ENCODE measurements at regions not wholly inside any gene's neighbourhood (a gene's known extent, or its start where the extent isn't known, plus 50 kb on each side); places are given as distances from the start of the nearest gene placed in this dataset.

DNA sequence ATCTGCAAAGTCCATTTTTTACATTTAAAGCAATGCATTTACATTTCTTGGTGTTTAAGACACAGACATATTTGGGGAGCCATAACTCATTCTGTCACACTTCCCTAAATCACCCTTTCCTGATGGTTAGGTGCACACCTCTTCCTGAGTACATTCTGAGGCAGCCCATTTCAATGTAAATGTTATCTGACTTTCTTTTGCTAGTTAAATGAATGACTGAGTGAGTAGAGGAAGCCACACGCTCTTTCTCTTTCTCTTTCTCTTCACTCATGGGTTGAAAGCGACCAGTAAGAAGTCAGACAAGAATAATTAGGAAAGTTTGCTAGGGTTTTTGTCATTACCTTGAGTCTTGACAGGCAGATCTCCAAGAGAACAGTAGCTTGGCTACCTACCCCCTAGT, 143.1 kb downstream of the S1PR1 start:
- TF ChIP-seq POLR2A (IDR thresholded peaks at IDR 0.05), result no peak
- TF ChIP-seq, protein P1, sequence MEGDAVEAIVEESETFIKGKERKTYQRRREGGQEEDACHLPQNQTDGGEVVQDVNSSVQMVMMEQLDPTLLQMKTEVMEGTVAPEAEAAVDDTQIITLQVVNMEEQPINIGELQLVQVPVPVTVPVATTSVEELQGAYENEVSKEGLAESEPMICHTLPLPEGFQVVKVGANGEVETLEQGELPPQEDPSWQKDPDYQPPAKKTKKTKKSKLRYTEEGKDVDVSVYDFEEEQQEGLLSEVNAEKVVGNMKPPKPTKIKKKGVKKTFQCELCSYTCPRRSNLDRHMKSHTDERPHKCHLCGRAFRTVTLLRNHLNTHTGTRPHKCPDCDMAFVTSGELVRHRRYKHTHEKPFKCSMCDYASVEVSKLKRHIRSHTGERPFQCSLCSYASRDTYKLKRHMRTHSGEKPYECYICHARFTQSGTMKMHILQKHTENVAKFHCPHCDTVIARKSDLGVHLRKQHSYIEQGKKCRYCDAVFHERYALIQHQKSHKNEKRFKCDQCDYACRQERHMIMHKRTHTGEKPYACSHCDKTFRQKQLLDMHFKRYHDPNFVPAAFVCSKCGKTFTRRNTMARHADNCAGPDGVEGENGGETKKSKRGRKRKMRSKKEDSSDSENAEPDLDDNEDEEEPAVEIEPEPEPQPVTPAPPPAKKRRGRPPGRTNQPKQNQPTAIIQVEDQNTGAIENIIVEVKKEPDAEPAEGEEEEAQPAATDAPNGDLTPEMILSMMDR (IDR thresholded peaks at IDR 0.05), result no peak

Data from heart left ventricle (tissue), 13 donors.